H1 (cell line): ENCODE measurements at regions not wholly inside any gene's neighbourhood (a gene's known extent, or its start where the extent isn't known, plus 50 kb on each side); places are given as distances from the start of the nearest gene placed in this dataset.

Experiments used
- GABPA ChIP-seq: IDR thresholded peaks from 2 replicates; pipeline ENCODE4 v1.6.1; 2011; ENCODE audit warnings: mild to moderate bottlenecking, low read length, moderate library complexity, borderline replicate concordance; ENCODE audit not compliant: insufficient read depth
- MAFK ChIP-seq: IDR thresholded peaks from 2 replicates; pipeline ENCODE4 v1.6.1; 2012; ENCODE audit warnings: low read depth, mild to moderate bottlenecking, improper control_type of control experiment, low read length
- RFX5 ChIP-seq: IDR thresholded peaks from 2 replicates; pipeline ENCODE4 v1.6.1; 2011; ENCODE audit warnings: low read depth, low read length, improper control_type of control experiment, borderline replicate concordance
- SP1 ChIP-seq: IDR thresholded peaks from 2 replicates; pipeline ENCODE4 v1.6.1; 2011; ENCODE audit warnings: low read depth, low read length
- YY1 ChIP-seq: IDR thresholded peaks from 2 replicates; pipeline ENCODE4 v1.6.1; 2011; ENCODE audit warnings: low read depth, mild to moderate bottlenecking, low read length
- TF ChIP-seq, protein P1 (sequence below): IDR thresholded peaks from 2 replicates; pipeline ENCODE4 v1.6.1; 2011; ENCODE audit warnings: low read length, improper control_type of control experiment

DNA sequence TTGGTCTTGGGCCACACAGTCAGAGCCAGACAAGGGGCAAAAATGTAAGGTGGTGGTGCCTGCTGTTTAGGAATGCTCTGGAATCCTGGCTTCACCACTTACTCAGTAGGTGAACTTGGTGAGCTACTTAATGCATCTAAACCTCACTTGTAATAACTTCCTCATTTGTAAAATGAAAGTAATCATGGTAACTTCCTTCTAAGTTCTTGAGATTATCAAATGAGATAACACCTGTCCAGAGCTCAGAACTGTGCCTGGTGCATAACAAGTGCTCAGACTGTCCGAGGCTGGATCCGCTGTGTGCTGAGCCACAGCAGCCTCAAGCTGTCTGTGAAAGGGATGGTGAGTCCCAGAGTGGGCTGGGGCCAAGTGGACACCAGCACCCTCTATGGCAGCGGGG, 62.8 kb upstream of the KY start (continued):
- TF ChIP-seq, protein P1, sequence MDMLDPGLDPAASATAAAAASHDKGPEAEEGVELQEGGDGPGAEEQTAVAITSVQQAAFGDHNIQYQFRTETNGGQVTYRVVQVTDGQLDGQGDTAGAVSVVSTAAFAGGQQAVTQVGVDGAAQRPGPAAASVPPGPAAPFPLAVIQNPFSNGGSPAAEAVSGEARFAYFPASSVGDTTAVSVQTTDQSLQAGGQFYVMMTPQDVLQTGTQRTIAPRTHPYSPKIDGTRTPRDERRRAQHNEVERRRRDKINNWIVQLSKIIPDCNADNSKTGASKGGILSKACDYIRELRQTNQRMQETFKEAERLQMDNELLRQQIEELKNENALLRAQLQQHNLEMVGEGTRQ: no peak
- TF ChIP-seq YY1 (no peak), GABPA (no peak), RFX5 (no peak), MAFK (no peak), SP1 (no peak)
